ENCODE measurements at regions not wholly inside any gene's neighbourhood (a gene's known extent, or its start where the extent isn't known, plus 50 kb on each side); places are given as distances from the start of the nearest gene placed in this dataset.

DNA sequence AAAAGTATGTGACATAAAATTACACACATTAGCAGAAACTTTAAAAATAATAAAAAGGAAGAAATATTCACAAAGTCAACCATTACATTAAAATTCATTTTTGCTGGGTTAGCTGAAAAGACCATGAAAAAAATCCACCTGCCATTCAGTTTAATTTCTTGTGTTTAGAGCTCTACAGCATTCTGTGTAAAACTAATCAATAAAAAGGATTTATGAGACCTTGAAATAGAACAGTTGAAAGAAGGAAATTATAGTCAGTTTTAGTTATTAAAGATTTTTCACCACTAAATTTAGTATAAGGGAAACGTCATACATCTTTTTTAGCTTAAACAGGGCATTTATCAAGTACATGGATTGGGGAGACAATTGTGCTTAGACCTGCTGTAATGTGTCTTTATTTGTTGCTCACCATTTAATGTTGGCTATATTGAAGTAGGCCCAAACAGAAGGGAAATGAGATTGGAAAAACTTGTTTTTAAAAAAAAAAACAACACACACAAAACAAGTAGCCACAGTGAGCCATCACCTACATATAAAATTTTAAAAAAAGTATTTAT is 438.7 kb upstream of the POU3F2 start:
- no peak for TF ChIP-seq EZH2phosphoT487 (IDR thresholded peaks at IDR 0.05; ENCODE audit: borderline replicate concordance, low read length)
- TF ChIP-seq, protein P1, sequence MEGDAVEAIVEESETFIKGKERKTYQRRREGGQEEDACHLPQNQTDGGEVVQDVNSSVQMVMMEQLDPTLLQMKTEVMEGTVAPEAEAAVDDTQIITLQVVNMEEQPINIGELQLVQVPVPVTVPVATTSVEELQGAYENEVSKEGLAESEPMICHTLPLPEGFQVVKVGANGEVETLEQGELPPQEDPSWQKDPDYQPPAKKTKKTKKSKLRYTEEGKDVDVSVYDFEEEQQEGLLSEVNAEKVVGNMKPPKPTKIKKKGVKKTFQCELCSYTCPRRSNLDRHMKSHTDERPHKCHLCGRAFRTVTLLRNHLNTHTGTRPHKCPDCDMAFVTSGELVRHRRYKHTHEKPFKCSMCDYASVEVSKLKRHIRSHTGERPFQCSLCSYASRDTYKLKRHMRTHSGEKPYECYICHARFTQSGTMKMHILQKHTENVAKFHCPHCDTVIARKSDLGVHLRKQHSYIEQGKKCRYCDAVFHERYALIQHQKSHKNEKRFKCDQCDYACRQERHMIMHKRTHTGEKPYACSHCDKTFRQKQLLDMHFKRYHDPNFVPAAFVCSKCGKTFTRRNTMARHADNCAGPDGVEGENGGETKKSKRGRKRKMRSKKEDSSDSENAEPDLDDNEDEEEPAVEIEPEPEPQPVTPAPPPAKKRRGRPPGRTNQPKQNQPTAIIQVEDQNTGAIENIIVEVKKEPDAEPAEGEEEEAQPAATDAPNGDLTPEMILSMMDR (IDR thresholded peaks at IDR 0.05; ENCODE audit: low read depth, low read length, poor library complexity, severe bottlenecking) = no peak
